ENCODE measurements at regions not wholly inside any gene's neighbourhood (a gene's known extent, or its start where the extent isn't known, plus 50 kb on each side); places are given as distances from the start of the nearest gene placed in this dataset.

- peaks cover 7% of the 10 kb centered on the region for H3K79me2 ChIP-seq (ENCODE audit: control insufficient read depth, insufficient read depth, low read length)
- peaks cover 0 to 12% of the 10 kb centered on the region in 2 donors for H3K4me1 ChIP-seq (ENCODE audit: control insufficient read depth in 2 of 2, insufficient read depth in 2 of 2, low read length in 2 of 2)
- no peak overlapping the region for H3K27ac Mint-ChIP-seq
- H3K9ac ChIP-seq (ENCODE audit: low read length), result no peak overlapping the region
- no peaks in the 10 kb centered on the region for H3K27me3 ChIP-seq (replicated peaks in 1 of 4; ENCODE audit: control extremely low read depth in 1 of 4, control insufficient read depth in 3 of 4, insufficient read depth in 4 of 4, low read length in 3 of 4)
- intact Hi-C loops (cut with micrococcal nuclease), result no loop called here
- H3K4me3 Mint-ChIP-seq, result no peak overlapping the region
- H3K4me1 Mint-ChIP-seq, result no peaks in the 10 kb centered on the region
- H3K4me2 ChIP-seq (replicated peaks; ENCODE audit: low read depth, low read length, poor library complexity, severe bottlenecking), result no peak overlapping the region
- POLR2A ChIA-PET, result no interaction called here
- CTCF ChIA-PET, result no interaction called here
- no peak overlapping the region for H3K27ac ChIP-seq (ENCODE audit: low read length in 2 of 2)
- ATAC-seq (ENCODE audit: low read depth), result no peak
- H3K27me3 Mint-ChIP-seq, result no peaks in the 10 kb centered on the region
- H3K4me3 ChIP-seq (ENCODE audit: control extremely low read depth in 1 of 5, extremely low read depth in 1 of 5, insufficient read depth in 1 of 5, low read depth in 2 of 5, low read length in 4 of 5), result no peak overlapping the region
- peaks cover 2% of the 10 kb centered on the region for H3K9me3 Mint-ChIP-seq (ENCODE audit: insufficient read depth)
- WGBS (ENCODE audit: insufficient coverage), result 83% methylated on average over 6 of the region's 6 CpGs
- H2AFZ ChIP-seq (ENCODE audit: insufficient read depth, low read depth, low read length, poor library complexity, severe bottlenecking), result no peak overlapping the region
- H4K20me1 ChIP-seq (ENCODE audit: control insufficient read depth, insufficient read depth, low read length, poor library complexity, severe bottlenecking), result no peaks in the 10 kb centered on the region
- DNase-seq, result no peak
- H3K9me3 ChIP-seq (ENCODE audit: control extremely low read depth in 1 of 3, control insufficient read depth in 2 of 3, insufficient read depth in 1 of 3, low read length in 2 of 3), result peaks cover 0 to 19% (median 2%) of the 10 kb centered on the region in 3 donors
- H3K36me3 ChIP-seq (replicated peaks in 1 of 2; ENCODE audit: control extremely low read depth in 1 of 2, control insufficient read depth in 1 of 2, extremely low read depth in 1 of 2, insufficient read depth in 2 of 2, low read length in 1 of 2), result no peaks in the 10 kb centered on the region
- TF ChIP-seq EZH2 (IDR thresholded peaks at IDR 0.05; ENCODE audit: borderline replicate concordance, insufficient read depth, low read depth, low read length, poor library complexity, severe bottlenecking), result no peak
- no peak for TF ChIP-seq CTCF (IDR thresholded peaks at IDR 0.05)
These were observed 323.7 kb downstream of the BRD1 start for GRCh38 chr22:49503896-49504521.

GRCh38 chr22:49503321-49503720, 324.4 kb downstream of the BRD1 start:
- Histone ChIP-seq H3K27me3 (replicated peaks in 1 of 4; ENCODE audit: control extremely low read depth in 1 of 4, control insufficient read depth in 3 of 4, insufficient read depth in 4 of 4, low read length in 3 of 4) (no peaks in the 10 kb centered on the region), H2AFZ (ENCODE audit: insufficient read depth, low read depth, low read length, poor library complexity, severe bottlenecking) (no peak overlapping the region), H3K4me3 (ENCODE audit: control extremely low read depth in 1 of 5, extremely low read depth in 1 of 5, insufficient read depth in 1 of 5, low read depth in 2 of 5, low read length in 4 of 5) (no peak overlapping the region), H3K4me1 (ENCODE audit: control insufficient read depth in 2 of 2, insufficient read depth in 2 of 2, low read length in 2 of 2) (peaks cover 0 to 12% of the 10 kb centered on the region in 2 donors), H3K36me3 (replicated peaks in 1 of 2; ENCODE audit: control extremely low read depth in 1 of 2, control insufficient read depth in 1 of 2, extremely low read depth in 1 of 2, insufficient read depth in 2 of 2, low read length in 1 of 2) (no peaks in the 10 kb centered on the region), H3K9me3 (ENCODE audit: control extremely low read depth in 1 of 3, control insufficient read depth in 2 of 3, insufficient read depth in 1 of 3, low read length in 2 of 3) (peaks cover 0 to 19% (median 2%) of the 10 kb centered on the region in 3 donors), H3K27ac (ENCODE audit: low read length in 2 of 2) (no peak overlapping the region), H3K9ac (ENCODE audit: low read length) (no peak overlapping the region), H3K79me2 (ENCODE audit: control insufficient read depth, insufficient read depth, low read length) (peaks cover 7% of the 10 kb centered on the region), H4K20me1 (ENCODE audit: control insufficient read depth, insufficient read depth, low read length, poor library complexity, severe bottlenecking) (no peaks in the 10 kb centered on the region), H3K4me2 (replicated peaks; ENCODE audit: low read depth, low read length, poor library complexity, severe bottlenecking) (no peak overlapping the region)
- 79% methylated on average over 1 of the region's 1 CpG for WGBS (ENCODE audit: insufficient coverage)
- intact Hi-C loops (cut with micrococcal nuclease), result no loop called here
- POLR2A ChIA-PET, result no interaction called here
- CTCF ChIA-PET, result no interaction called here
- H3K27me3 Mint-ChIP-seq, result no peaks in the 10 kb centered on the region
- TF ChIP-seq EZH2 (IDR thresholded peaks at IDR 0.05; ENCODE audit: borderline replicate concordance, insufficient read depth, low read depth, low read length, poor library complexity, severe bottlenecking) (no peak), CTCF (IDR thresholded peaks at IDR 0.05) (no peak)
- H3K4me1 Mint-ChIP-seq, result no peaks in the 10 kb centered on the region
- H3K4me3 Mint-ChIP-seq, result no peak overlapping the region
- DNase-seq (no peak), ATAC-seq (ENCODE audit: low read depth) (no peak)
- no peak overlapping the region for H3K27ac Mint-ChIP-seq
- H3K9me3 Mint-ChIP-seq (ENCODE audit: insufficient read depth), result peaks cover 2% of the 10 kb centered on the region
